ENCODE measurements at regions not wholly inside any gene's neighbourhood (a gene's known extent, or its start where the extent isn't known, plus 50 kb on each side); places are given as distances from the start of the nearest gene placed in this dataset.

GRCh38 chr16:87219287-87219909 lies 97.8 kb downstream of the C16orf95 start:
- FAIRE-seq (no peak), ATAC-seq (no peak), DNase-seq (ENCODE audit: low read depth, low spot score) (no peak)
- no peak overlapping the region for H2AFZ ChIP-seq (ENCODE audit: control insufficient read depth, low read depth, low read length)
- no peak overlapping the region for H3K4me3 ChIP-seq
- SMC1A ChIA-PET (ENCODE audit: uncharacterized antibody, unreplicated experiment): no interaction called here
- no peaks in the 10 kb centered on the region for H3K27me3 ChIP-seq (replicated peaks in 1 of 2; ENCODE audit: control insufficient read depth in 2 of 2, insufficient read depth in 2 of 2, low read length in 1 of 2)
- 68% methylated on average over 15 of the region's 15 CpGs for WGBS (ENCODE audit: insufficient coverage, insufficient replicate concordance, low lambda C conversion rate, missing lambda C conversion rate)
- no peaks in the 10 kb centered on the region for H3K9me3 ChIP-seq (replicated peaks; ENCODE audit: control insufficient read depth, insufficient read depth, low read length)
- intact Hi-C loops (cut with micrococcal nuclease; ENCODE audit: unreplicated experiment) (no loop called here), in situ Hi-C loops (cut with MboI) (no loop called here)
- no peaks in the 10 kb centered on the region for H3K79me2 ChIP-seq (ENCODE audit: control insufficient read depth, insufficient read depth, low read length)
- H3K4me1 ChIP-seq (ENCODE audit: control insufficient read depth, insufficient read depth, low read length): no peaks in the 10 kb centered on the region
- no peaks in the 10 kb centered on the region for H3K36me3 ChIP-seq (ENCODE audit: control insufficient read depth in 2 of 2, insufficient read depth in 2 of 2, low read length in 1 of 2)
- RAD21 ChIA-PET (ENCODE audit: unreplicated experiment): no interaction called here
- no peak overlapping the region for H3K27ac ChIP-seq (ENCODE audit: control insufficient read depth, insufficient read depth)
- no TSS peak for BruUV-seq (replicated peaks)
- CTCF ChIA-PET: no interaction called here
- H3K4me2 ChIP-seq (ENCODE audit: control insufficient read depth, insufficient read depth): no peak overlapping the region
- no peaks in the 10 kb centered on the region for H4K20me1 ChIP-seq (ENCODE audit: control insufficient read depth, insufficient read depth)
- no peak overlapping the region for H3K9ac ChIP-seq (ENCODE audit: control insufficient read depth, insufficient read depth, low read length)
- no peak for TF ChIP-seq CBFB (IDR thresholded peaks at IDR 0.05; ENCODE audit: low read depth)
- TF ChIP-seq, protein P1, sequence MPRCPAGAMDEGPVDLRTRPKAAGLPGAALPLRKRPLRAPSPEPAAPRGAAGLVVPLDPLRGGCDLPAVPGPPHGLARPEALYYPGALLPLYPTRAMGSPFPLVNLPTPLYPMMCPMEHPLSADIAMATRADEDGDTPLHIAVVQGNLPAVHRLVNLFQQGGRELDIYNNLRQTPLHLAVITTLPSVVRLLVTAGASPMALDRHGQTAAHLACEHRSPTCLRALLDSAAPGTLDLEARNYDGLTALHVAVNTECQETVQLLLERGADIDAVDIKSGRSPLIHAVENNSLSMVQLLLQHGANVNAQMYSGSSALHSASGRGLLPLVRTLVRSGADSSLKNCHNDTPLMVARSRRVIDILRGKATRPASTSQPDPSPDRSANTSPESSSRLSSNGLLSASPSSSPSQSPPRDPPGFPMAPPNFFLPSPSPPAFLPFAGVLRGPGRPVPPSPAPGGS (IDR thresholded peaks at IDR 0.05; ENCODE audit: borderline replicate concordance, insufficient read depth, low read depth, low read length, poor library complexity, severe bottlenecking): peak; percentile 70
- POLR2A ChIA-PET: no interaction called here

DNA sequence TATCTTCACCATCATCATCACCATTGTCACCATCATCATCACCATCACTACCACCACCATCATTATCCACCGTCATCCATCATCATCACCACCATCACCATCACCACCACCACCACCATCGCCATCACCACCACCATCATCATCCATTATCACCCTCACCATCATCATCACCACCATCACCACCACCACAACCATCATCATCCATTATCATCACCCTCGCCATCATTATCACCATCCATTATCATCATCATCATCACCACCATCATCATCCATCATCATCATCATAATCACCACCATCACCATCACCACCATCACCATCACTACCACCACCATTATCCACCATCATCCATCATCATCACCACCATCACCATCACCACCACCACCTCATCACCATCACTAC lies 95.6 kb downstream of the C16orf95 start:
- no peak for ATAC-seq
- Histone ChIP-seq H3K36me3 (ENCODE audit: control insufficient read depth in 2 of 2, insufficient read depth in 2 of 2, low read length in 1 of 2) (no peaks in the 10 kb centered on the region), H3K79me2 (ENCODE audit: control insufficient read depth, insufficient read depth, low read length) (no peaks in the 10 kb centered on the region), H2AFZ (ENCODE audit: control insufficient read depth, low read depth, low read length) (no peak overlapping the region), H3K27me3 (replicated peaks in 1 of 2; ENCODE audit: control insufficient read depth in 2 of 2, insufficient read depth in 2 of 2, low read length in 1 of 2) (no peaks in the 10 kb centered on the region), H3K4me2 (ENCODE audit: control insufficient read depth, insufficient read depth) (no peak overlapping the region), H3K4me3 (no peak overlapping the region), H3K9me3 (replicated peaks; ENCODE audit: control insufficient read depth, insufficient read depth, low read length) (no peaks in the 10 kb centered on the region), H3K27ac (ENCODE audit: control insufficient read depth, insufficient read depth) (no peak overlapping the region), H3K4me1 (ENCODE audit: control insufficient read depth, insufficient read depth, low read length) (no peaks in the 10 kb centered on the region), H3K9ac (ENCODE audit: control insufficient read depth, insufficient read depth, low read length) (no peak overlapping the region), H4K20me1 (ENCODE audit: control insufficient read depth, insufficient read depth) (no peaks in the 10 kb centered on the region; the same call in 1 of the 2 replicates)
- 13% methylated on average over 3 of the region's 3 CpGs for WGBS (ENCODE audit: insufficient coverage, insufficient replicate concordance, low lambda C conversion rate, missing lambda C conversion rate)
- BruUV-seq (replicated peaks): no TSS peak
- in situ Hi-C loops (cut with MboI): no loop called here
- FAIRE-seq: no peak
- TF ChIP-seq, protein P2, sequence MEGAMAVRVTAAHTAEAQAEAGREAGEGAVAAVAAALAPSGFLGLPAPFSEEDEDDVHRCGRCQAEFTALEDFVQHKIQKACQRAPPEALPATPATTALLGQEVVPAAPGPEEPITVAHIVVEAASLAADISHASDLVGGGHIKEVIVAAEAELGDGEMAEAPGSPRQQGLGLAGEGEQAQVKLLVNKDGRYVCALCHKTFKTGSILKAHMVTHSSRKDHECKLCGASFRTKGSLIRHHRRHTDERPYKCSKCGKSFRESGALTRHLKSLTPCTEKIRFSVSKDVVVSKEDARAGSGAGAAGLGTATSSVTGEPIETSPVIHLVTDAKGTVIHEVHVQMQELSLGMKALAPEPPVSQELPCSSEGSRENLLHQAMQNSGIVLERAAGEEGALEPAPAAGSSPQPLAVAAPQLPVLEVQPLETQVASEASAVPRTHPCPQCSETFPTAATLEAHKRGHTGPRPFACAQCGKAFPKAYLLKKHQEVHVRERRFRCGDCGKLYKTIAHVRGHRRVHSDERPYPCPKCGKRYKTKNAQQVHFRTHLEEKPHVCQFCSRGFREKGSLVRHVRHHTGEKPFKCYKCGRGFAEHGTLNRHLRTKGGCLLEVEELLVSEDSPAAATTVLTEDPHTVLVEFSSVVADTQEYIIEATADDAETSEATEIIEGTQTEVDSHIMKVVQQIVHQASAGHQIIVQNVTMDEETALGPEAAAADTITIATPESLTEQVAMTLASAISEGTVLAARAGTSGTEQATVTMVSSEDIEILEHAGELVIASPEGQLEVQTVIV (IDR thresholded peaks at IDR 0.05; ENCODE audit: borderline replicate concordance, partially characterized antibody): peak; percentile 16
- TF ChIP-seq RB1 (IDR thresholded peaks at IDR 0.05; ENCODE audit: borderline replicate concordance): no peak
- TF ChIP-seq TCF3 (IDR thresholded peaks at IDR 0.05; ENCODE audit: borderline replicate concordance, insufficient read depth, low read depth, low read length): no peak
- TF ChIP-seq HDGF (IDR thresholded peaks at IDR 0.05): 0 out of 2 replicates have a peak, but pooled peaks have one; percentile 21
- RAD21 ChIA-PET (ENCODE audit: unreplicated experiment): no interaction called here
- CTCF ChIA-PET: no interaction called here
- DNase-seq (ENCODE audit: low read depth, low spot score): no peak
- POLR2A ChIA-PET: no interaction called here
- SMC1A ChIA-PET (ENCODE audit: uncharacterized antibody, unreplicated experiment): no interaction called here
- intact Hi-C loops (cut with micrococcal nuclease; ENCODE audit: unreplicated experiment): no loop called here
